Stomach (tissue), 8 donors: ENCODE measurements at regions not wholly inside any gene's neighbourhood (a gene's known extent, or its start where the extent isn't known, plus 50 kb on each side); places are given as distances from the start of the nearest gene placed in this dataset.
A peak's percentile ranks its signal among the peaks of the same experiment; 100 is the strongest.

Experiments used
- DNase-seq, 2 donors: peaks; one replicate each; pipeline versions ENCODE4 v3.0.0 to v3.0.0-alpha.2; 2013 to 2019
- H3K27ac ChIP-seq, 5 donors: fragments of 200-600 bp in 4 of 5; sonication (generic) in 4 of 5; one replicate each; pipeline ENCODE4 v1.5.1; 2013 to 2019; ENCODE audit warnings: mild to moderate bottlenecking in 1 of 5, moderate library complexity in 1 of 5
- H3K27me3 ChIP-seq, 3 donors: fragments of 200-600 bp; sonication (generic); one replicate each; pipeline ENCODE4 v1.5.1; 2017 to 2019; ENCODE audit warnings: mixed run types in 1 of 3
- H3K36me3 ChIP-seq, 4 donors: fragments of 200-600 bp; sonication (generic); 1 replicate in 3 of 4; 2 replicates in 1 of 4; pipeline ENCODE4 v1.5.1; 2016 to 2019
- H3K4me1 ChIP-seq, 4 donors: fragments of 200-600 bp; sonication (generic); one replicate each; pipeline ENCODE4 v1.5.1; 2016 to 2019
- H3K4me3 ChIP-seq, 4 donors: fragments of 200-600 bp; sonication (generic) in 3 of 4; one replicate each; pipeline ENCODE4 v1.5.1; 2016 to 2019; ENCODE audit warnings: mild to moderate bottlenecking in 1 of 4
- H3K9me3 ChIP-seq, 4 donors: fragments of 200-600 bp; sonication (generic); one replicate each; pipeline ENCODE4 v1.5.1; 2016 to 2019
- CTCF ChIP-seq, 7 experiments: fragments of 450-650 bp in 4 of 7; fragments of 200-600 bp in 3 of 7; sonication (generic) in 3 of 7; IDR thresholded peaks; one replicate each; pipeline ENCODE4 v1.5.1; 2016 to 2019; ENCODE audit warnings: antibody characterized with exemption in 7 of 7, control low read depth in 2 of 7, mild to moderate bottlenecking in 1 of 7
- EP300 ChIP-seq: sonication (generic); formaldehyde crosslinking; IDR thresholded peaks from one replicate; pipeline ENCODE4 v1.6.1; 2017; ENCODE audit warnings: antibody characterized with exemption
- POLR2A ChIP-seq, 4 donors: fragments of 450-650 bp; IDR thresholded peaks; one replicate each; pipeline ENCODE4 v1.6.1; 2016; ENCODE audit warnings: antibody characterized with exemption in 4 of 4, control low read depth in 2 of 4, mild to moderate bottlenecking in 1 of 4, moderate library complexity in 1 of 4
- POLR2AphosphoS5 ChIP-seq, 3 donors: sonication (generic); formaldehyde crosslinking; IDR thresholded peaks; one replicate each; pipeline ENCODE4 v1.6.1; 2016; ENCODE audit warnings: antibody characterized with exemption in 3 of 3
- WGBS, 5 donors: extraction: QIAGEN DNeasy Blood & Tissue Kit in 3 of 5; methylation state at CpG; one replicate each; pipeline versions ENCODE4 v1.1.5 to v1.1.7; 2013 to 2018; 5-methylcytosine and 5-hydroxymethylcytosine counted together
- intact Hi-C: fragments of 100-400 bp; cut with DNase I; formaldehyde crosslinking; loops from one replicate; pipeline ENCODE4 v1.15.1; 2023; ENCODE audit warnings: low total_unique reads
- donor health status: healthy with polysubstance abuse.
- donor health status: Bipolar disorder and iron deficiency.
- donor health status: healthy.

- H3K27me3 ChIP-seq, result no peaks in the 10 kb centered on the region
- peaks cover 0 to 17% (median 0%) of the 10 kb centered on the region in 4 donors for H3K4me1 ChIP-seq
- no peaks in the 10 kb centered on the region for H3K36me3 ChIP-seq
- no peak for DNase-seq
- H3K27ac ChIP-seq, result peak overlapping the region in 2 of 5 donors; percentile 38 to 56
- H3K4me3 ChIP-seq, result no peak overlapping the region
- WGBS, 5 donors, result 64 to 79% (median 70%) methylated on average over 3 of the region's 3 CpGs
- intact Hi-C loops, result no loop called here
- no peaks in the 10 kb centered on the region for H3K9me3 ChIP-seq
- TF ChIP-seq CTCF (IDR thresholded peaks at IDR 0.05), result no peak
- no peak for TF ChIP-seq POLR2AphosphoS5 (IDR thresholded peaks at IDR 0.05)
- TF ChIP-seq POLR2A (IDR thresholded peaks at IDR 0.05), result no peak
- no peak for TF ChIP-seq EP300
Measured at GRCh38 chr3:101169516-101169915, 150.9 kb downstream of the IMPG2 start.

GRCh38 chr3:101167376-101167775 is 153.0 kb downstream of the IMPG2 start:
- WGBS, 5 donors, result 90 to 100% (median 93%) methylated on average over 2 of the region's 2 CpGs
- intact Hi-C loops, result no loop called here

GRCh38 chr3:101166150-101166549 is 154.2 kb downstream of the IMPG2 start:
- no peak for DNase-seq

More at GRCh38 chr3:101167376-101167775, 153.0 kb downstream of the IMPG2 start:
- H3K4me1 ChIP-seq, result peaks cover 0 to 17% (median 0%) of the 10 kb centered on the region in 4 donors
- no peaks in the 10 kb centered on the region for H3K27me3 ChIP-seq
- no peak overlapping the region for H3K4me3 ChIP-seq
- DNase-seq, result no peak
- TF ChIP-seq POLR2A (IDR thresholded peaks at IDR 0.05), result no peak
- TF ChIP-seq EP300, result no peak
- H3K36me3 ChIP-seq, result no peaks in the 10 kb centered on the region
- no peak overlapping the region for H3K27ac ChIP-seq
- H3K9me3 ChIP-seq, result no peaks in the 10 kb centered on the region

GRCh38 chr3:101163554-101163953 is 156.8 kb downstream of the IMPG2 start:
- H3K27ac ChIP-seq, result no peak overlapping the region
- no peaks in the 10 kb centered on the region for H3K36me3 ChIP-seq
- intact Hi-C loops, result no loop called here
- no peak overlapping the region for H3K4me3 ChIP-seq
- DNase-seq, result no peak
- H3K27me3 ChIP-seq, result no peaks in the 10 kb centered on the region
- TF ChIP-seq CTCF (IDR thresholded peaks at IDR 0.05) (no peak), EP300 (no peak), POLR2A (IDR thresholded peaks at IDR 0.05) (no peak), POLR2AphosphoS5 (IDR thresholded peaks at IDR 0.05) (no peak)
- no peaks in the 10 kb centered on the region for H3K4me1 ChIP-seq
- no peaks in the 10 kb centered on the region for H3K9me3 ChIP-seq

More at GRCh38 chr3:101166150-101166549, 154.2 kb downstream of the IMPG2 start:
- H3K27ac ChIP-seq, result no peak overlapping the region
- H3K36me3 ChIP-seq, result no peaks in the 10 kb centered on the region
- 82 to 89% (median 85%) methylated on average over 2 of the region's 2 CpGs for WGBS, 5 donors
- H3K4me1 ChIP-seq, result peaks cover 0 to 17% (median 0%) of the 10 kb centered on the region in 4 donors
- intact Hi-C loops, result no loop called here
- H3K9me3 ChIP-seq, result no peaks in the 10 kb centered on the region
- TF ChIP-seq POLR2A (IDR thresholded peaks at IDR 0.05), result no peak
- no peak for TF ChIP-seq POLR2AphosphoS5 (IDR thresholded peaks at IDR 0.05)
- TF ChIP-seq EP300, result no peak
- TF ChIP-seq CTCF (IDR thresholded peaks at IDR 0.05), result no peak
- no peaks in the 10 kb centered on the region for H3K27me3 ChIP-seq
- no peak overlapping the region for H3K4me3 ChIP-seq

- TF ChIP-seq POLR2AphosphoS5 (IDR thresholded peaks at IDR 0.05), result no peak
- TF ChIP-seq POLR2A (IDR thresholded peaks at IDR 0.05), result no peak
- no peak for TF ChIP-seq CTCF (IDR thresholded peaks at IDR 0.05)
- no peak for TF ChIP-seq EP300
- 79 to 93% (median 88%) methylated on average over 3 of the region's 3 CpGs for WGBS, 5 donors
- intact Hi-C loops, result no loop called here
- no peaks in the 10 kb centered on the region for H3K9me3 ChIP-seq
- no peak overlapping the region for H3K4me3 ChIP-seq
- peaks cover 0 to 19% (median 0%) of the 10 kb centered on the region in 4 donors for H3K4me1 ChIP-seq
- no peak for DNase-seq
- no peaks in the 10 kb centered on the region for H3K27me3 ChIP-seq
- no peaks in the 10 kb centered on the region for H3K36me3 ChIP-seq
- peak overlapping the region in 1 of 5 donors; percentile 15 for H3K27ac ChIP-seq
Measured at GRCh38 chr3:101159478-101159877, 160.9 kb downstream of the IMPG2 start.
